B cell (primary cell): ENCODE measurements at regions not wholly inside any gene's neighbourhood (a gene's known extent, or its start where the extent isn't known, plus 50 kb on each side); places are given as distances from the start of the nearest gene placed in this dataset.

Experiments
- ATAC-seq: fragments of 200-7000 bp; cut with Tn5 transposase; one replicate; pipeline ENCODE4 v1.10.0; 2021; ENCODE audit warnings: low read depth, mild to moderate bottlenecking, moderate number of reproducible peaks, moderate library complexity
- CTCF ChIA-PET: fragments of 350-600 bp; sonication (Branson Sonifier 250); formaldehyde crosslinking; loops from one replicate; lab custom pipeline; 2021; ENCODE audit warnings: antibody characterized with exemption, inconsistent platforms; lab: Charles Lee
- POLR2A ChIA-PET: fragments of 350-600 bp; sonication (Branson Sonifier 250); formaldehyde crosslinking; loops from one replicate; lab custom pipeline; 2021; ENCODE audit warnings: antibody characterized with exemption; lab: Charles Lee
- DNase-seq: peaks from one replicate; pipeline ENCODE4 v3.0.0; 2013
- H2AFZ ChIP-seq: 2 replicates; pipeline ENCODE4 v1.6.1; 2012; ENCODE audit warnings: mild to moderate bottlenecking, low read depth, low read length; ENCODE audit not compliant: insufficient read depth, poor library complexity, severe bottlenecking
- H3K27ac ChIP-seq, 2 donors: 1 replicate in 1 of 2; 2 replicates in 1 of 2; pipeline ENCODE4 v1.5.1; 2012 to 2013; ENCODE audit warnings: low read length in 2 of 2, mild to moderate bottlenecking in 2 of 2, moderate library complexity in 1 of 2
- H3K27me3 ChIP-seq, 4 experiments: fragments of 200-600 bp in 1 of 4; sonication (generic) in 1 of 4; replicated peaks in 1 of 4; 1 replicate in 2 of 4; 2 replicates in 2 of 4; pipeline versions ENCODE4 v1.6.1 to v1.7.0; 2013 to 2016; ENCODE audit warnings: low read length in 3 of 4, mild to moderate bottlenecking in 2 of 4, mixed read lengths in 1 of 4, moderate library complexity in 1 of 4; ENCODE audit not compliant: insufficient read depth in 4 of 4, control insufficient read depth in 3 of 4; ENCODE audit errors: control extremely low read depth in 1 of 4
- H3K36me3 ChIP-seq, 2 experiments: replicated peaks in 1 of 2; 1 replicate in 1 of 2; 2 replicates in 1 of 2; pipeline versions ENCODE4 v1.6.1 to v1.7.1; 2013; ENCODE audit warnings: low read length in 1 of 2; ENCODE audit not compliant: insufficient read depth in 2 of 2, control insufficient read depth in 1 of 2; ENCODE audit errors: control extremely low read depth in 1 of 2, extremely low read depth in 1 of 2
- H3K4me1 ChIP-seq, 2 donors: fragments of 200-600 bp in 1 of 2; sonication (generic) in 1 of 2; 1 replicate in 1 of 2; 2 replicates in 1 of 2; pipeline versions ENCODE4 v1.5.1 to v1.6.1; 2013 to 2017; ENCODE audit warnings: low read length in 2 of 2; ENCODE audit not compliant: control insufficient read depth in 2 of 2, insufficient read depth in 2 of 2
- H3K4me2 ChIP-seq: replicated peaks from 2 replicates; pipeline ENCODE3; 2012; ENCODE audit warnings: mild to moderate bottlenecking, low read depth, low read length; ENCODE audit not compliant: poor library complexity, severe bottlenecking
- H3K4me3 ChIP-seq, 5 experiments: fragments of 200-600 bp in 1 of 5; sonication (generic) in 1 of 5; 1 replicate in 3 of 5; 2 replicates in 2 of 5; pipeline versions ENCODE4 v1.5.1 to v1.7.0; 2011 to 2016; ENCODE audit warnings: low read length in 4 of 5, mild to moderate bottlenecking in 4 of 5, low read depth in 2 of 5, control low read depth in 1 of 5, moderate library complexity in 1 of 5; ENCODE audit not compliant: insufficient read depth in 1 of 5; ENCODE audit errors: control extremely low read depth in 1 of 5, extremely low read depth in 1 of 5
- H3K79me2 ChIP-seq: fragments of 200-600 bp; sonication (generic); one replicate; pipeline ENCODE4 v1.6.0; 2016; ENCODE audit warnings: low read length; ENCODE audit not compliant: control insufficient read depth, insufficient read depth
- H3K9ac ChIP-seq: fragments of 200-600 bp; sonication (generic); 2 replicates; pipeline ENCODE4 v1.6.1; 2017; ENCODE audit warnings: mild to moderate bottlenecking, low read length, moderate library complexity
- H3K9me3 ChIP-seq, 3 donors: one replicate each; pipeline versions ENCODE4 v1.6.1 to v1.7.1; 2013; ENCODE audit warnings: low read length in 2 of 3; ENCODE audit not compliant: control insufficient read depth in 2 of 3, insufficient read depth in 1 of 3; ENCODE audit errors: control extremely low read depth in 1 of 3
- H4K20me1 ChIP-seq: 2 replicates; pipeline ENCODE4 v1.6.0; 2012; ENCODE audit warnings: mild to moderate bottlenecking, low read length; ENCODE audit not compliant: insufficient read depth, control insufficient read depth, poor library complexity, severe bottlenecking
- H3K27ac Mint-ChIP-seq: one replicate; pipeline ENCODE4 v1.8.0; 2021; ENCODE audit warnings: mixed read lengths
- H3K27me3 Mint-ChIP-seq: one replicate; pipeline ENCODE4 v1.8.0; 2021; ENCODE audit warnings: mixed read lengths
- H3K4me1 Mint-ChIP-seq: one replicate; pipeline ENCODE4 v1.8.0; 2021; ENCODE audit warnings: mixed read lengths
- H3K4me3 Mint-ChIP-seq: one replicate; pipeline ENCODE4 v1.8.0; 2021; ENCODE audit warnings: mixed read lengths
- H3K9me3 Mint-ChIP-seq: one replicate; pipeline ENCODE4 v1.8.0; 2022; ENCODE audit warnings: mixed read lengths; ENCODE audit not compliant: insufficient read depth
- CTCF ChIP-seq: fragments of 200-600 bp; IDR thresholded peaks from one replicate; pipeline ENCODE4 v1.8.0; 2022; ENCODE audit warnings: antibody characterized with exemption, mild to moderate bottlenecking
- EZH2 ChIP-seq: IDR thresholded peaks from 2 replicates; pipeline ENCODE4 v1.6.1; 2012; ENCODE audit warnings: borderline replicate concordance, low read depth, mild to moderate bottlenecking, moderate library complexity, low read length; ENCODE audit not compliant: insufficient read depth, poor library complexity, severe bottlenecking
- WGBS: methylation state at CpG from one replicate; pipeline ENCODE4 v1.1.5; 2013; ENCODE audit warnings: missing lambda C conversion rate; ENCODE audit not compliant: insufficient coverage; 5-methylcytosine and 5-hydroxymethylcytosine counted together
- intact Hi-C: fragments of 100-400 bp; cut with micrococcal nuclease; formaldehyde crosslinking; loops from one replicate; pipeline ENCODE4 v1.10.0; 2022

GRCh38 chr2:176449852-176450251, 180.6 kb downstream of the MTX2 start:
- 93% methylated on average over 2 of the region's 3 CpGs for WGBS
- no peaks in the 10 kb centered on the region for H4K20me1 ChIP-seq
- no peaks in the 10 kb centered on the region for H3K9me3 ChIP-seq
- H3K27me3 ChIP-seq: peaks cover 0 to 6% (median 0%) of the 10 kb centered on the region in 4 experiments
- CTCF ChIA-PET: interaction anchor here (0.8 to 7.8 kb wide), 2 partner anchors 13 to 323 kb away, joined by 3 to 110 read pairs; no protein-coding TSS in a partner anchor
- H3K27ac ChIP-seq: no peak overlapping the region
- ATAC-seq (no peak), DNase-seq (no peak)
- Mint-ChIP-seq H3K27me3 (peaks cover 13% of the 10 kb centered on the region), H3K4me3 (no peak overlapping the region), H3K9me3 (no peaks in the 10 kb centered on the region), H3K27ac (no peak overlapping the region), H3K4me1 (peaks cover 9% of the 10 kb centered on the region)
- no peaks in the 10 kb centered on the region for H3K79me2 ChIP-seq
- no peak overlapping the region for H2AFZ ChIP-seq
- H3K4me2 ChIP-seq: no peak overlapping the region
- H3K9ac ChIP-seq: no peak overlapping the region
- no peak for TF ChIP-seq CTCF
- no peak for TF ChIP-seq EZH2
- no peak overlapping the region for H3K4me3 ChIP-seq
- no peaks in the 10 kb centered on the region for H3K36me3 ChIP-seq
- intact Hi-C loops: no loop called here
- H3K4me1 ChIP-seq: peaks cover 4% of the 10 kb centered on the region in 2 donors
- POLR2A ChIA-PET: no interaction called here

DNA sequence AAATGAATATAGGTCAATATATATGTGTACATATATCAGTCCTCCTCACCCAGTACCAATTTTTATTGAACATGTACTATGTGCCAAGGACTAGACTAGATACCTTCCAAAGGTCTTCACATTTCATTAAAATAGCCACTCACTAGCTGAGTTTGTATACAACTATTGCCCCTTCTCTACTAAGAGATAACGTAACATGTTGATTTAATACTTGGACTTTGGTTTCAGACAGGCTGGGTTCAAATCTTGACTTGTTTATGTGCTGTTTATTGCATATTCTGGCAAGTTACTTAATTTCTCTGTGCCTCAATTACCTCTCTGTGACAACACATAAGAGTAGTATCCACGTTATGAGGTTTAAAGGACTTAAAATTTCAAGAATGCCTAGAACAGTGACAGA, 184.5 kb downstream of the MTX2 start:
- Histone ChIP-seq H4K20me1 (no peaks in the 10 kb centered on the region), H3K27ac (no peak overlapping the region), H3K79me2 (no peaks in the 10 kb centered on the region), H3K4me2 (no peak overlapping the region), H3K36me3 (no peaks in the 10 kb centered on the region), H2AFZ (no peak overlapping the region), H3K9ac (no peak overlapping the region), H3K27me3 (peaks cover 0 to 6% (median 2%) of the 10 kb centered on the region in 4 experiments), H3K4me3 (no peak overlapping the region), H3K9me3 (no peaks in the 10 kb centered on the region), H3K4me1 (no peaks in the 10 kb centered on the region)
- ChIA-PET CTCF (interaction anchor here (1.1 to 7.8 kb wide), 13 partner anchors 9 to 695 kb away, joined by 3 to 110 read pairs (median 10); no protein-coding TSS in a partner anchor), POLR2A (no interaction called here)
- no CpG with 5 or more reads among the region's 2 CpGs for WGBS
- H3K4me3 Mint-ChIP-seq: no peak overlapping the region
- H3K9me3 Mint-ChIP-seq: no peaks in the 10 kb centered on the region
- H3K4me1 Mint-ChIP-seq: peaks cover 3% of the 10 kb centered on the region
- intact Hi-C loops: no loop called here
- TF ChIP-seq EZH2: no peak
- TF ChIP-seq CTCF: no peak
- H3K27ac Mint-ChIP-seq: no peak overlapping the region
- peaks cover 25% of the 10 kb centered on the region for H3K27me3 Mint-ChIP-seq
- ATAC-seq (no peak), DNase-seq (no peak)
